Fibroblast of skin of left quadriceps (primary cell): ENCODE measurements at regions not wholly inside any gene's neighbourhood (a gene's known extent, or its start where the extent isn't known, plus 50 kb on each side); places are given as distances from the start of the nearest gene placed in this dataset.
A peak's percentile ranks its signal among the peaks of the same experiment; 100 is the strongest.

Source experiments
- DNase-seq, 2 experiments: peaks; one replicate each; pipeline ENCODE4 v3.0.0-alpha.2; 2013; ENCODE audit warnings: low read depth in 2 of 2

- DNase-seq: no peak
Observed at GRCh38 chr10:125457406-125457805, 225.6 kb downstream of the TEX36 start.

GRCh38 chr10:125455855-125456254 is 227.1 kb downstream of the TEX36 start:
- no peak for DNase-seq

GRCh38 chr10:125455431-125455830 is 227.5 kb downstream of the TEX36 start:
- DNase-seq: no peak

- DNase-seq: no peak
Observed at GRCh38 chr10:125451319-125451718, 231.6 kb downstream of the TEX36 start.

- no peak for DNase-seq
Observed at GRCh38 chr10:125450218-125450617, 232.7 kb downstream of the TEX36 start.

GRCh38 chr10:125449571-125449970 is 233.4 kb downstream of the TEX36 start:
- no peak for DNase-seq

GRCh38 chr10:125448596-125448995 is 234.4 kb downstream of the TEX36 start:
- DNase-seq: no peak

- no peak for DNase-seq
Observed at GRCh38 chr10:125444790-125445189, 238.2 kb downstream of the TEX36 start.

- DNase-seq: no peak
Observed at GRCh38 chr10:125442856-125443540, 240.0 kb downstream of the TEX36 start.

- peak; percentile 14 to 17 for DNase-seq
Observed at GRCh38 chr10:125441151-125441550, 241.8 kb downstream of the TEX36 start.

- no peak for DNase-seq
Observed at GRCh38 chr10:125431149-125431548, 251.8 kb downstream of the TEX36 start.

GRCh38 chr10:125428054-125428453 is 254.9 kb downstream of the TEX36 start:
- DNase-seq: no peak

- DNase-seq: no peak
Observed at GRCh38 chr10:125424191-125424847, 258.6 kb downstream of the TEX36 start.

GRCh38 chr10:125423569-125423968 is 259.4 kb downstream of the TEX36 start:
- no peak for DNase-seq

- no peak for DNase-seq
Observed at GRCh38 chr10:125419831-125420230, 259.5 kb upstream of the CTBP2 start.

GRCh38 chr10:125419146-125419545 is 258.8 kb upstream of the CTBP2 start:
- DNase-seq: no peak

- no peak for DNase-seq
Observed at GRCh38 chr10:125417605-125418004, 257.2 kb upstream of the CTBP2 start.

GRCh38 chr10:125415964-125416363 is 255.6 kb upstream of the CTBP2 start:
- DNase-seq: no peak

- no peak for DNase-seq
Observed at GRCh38 chr10:125415006-125415633, 254.8 kb upstream of the CTBP2 start.

GRCh38 chr10:125411724-125412123 is 251.4 kb upstream of the CTBP2 start:
- DNase-seq: peak; percentile 70 to 79

- DNase-seq: no peak
Observed at GRCh38 chr10:125409756-125410155, 249.4 kb upstream of the CTBP2 start.

- DNase-seq: no peak
Observed at GRCh38 chr10:125407557-125407956, 247.2 kb upstream of the CTBP2 start.

- DNase-seq: no peak
Observed at GRCh38 chr10:125407000-125407502, 246.7 kb upstream of the CTBP2 start.
